Immature natural killer cell (primary cell): ENCODE measurements at regions not wholly inside any gene's neighbourhood (a gene's known extent, or its start where the extent isn't known, plus 50 kb on each side); places are given as distances from the start of the nearest gene placed in this dataset.
"Not testable (repeated sequence)": the region's sequence is repeated elsewhere in the genome, so short reads cannot be mapped to it uniquely, and the experiment has no call there.

Experiments
- DNase-seq, 3 donors: peaks; one replicate each; pipeline ENCODE4 v3.0.0; 2022; ENCODE audit warnings: mixed read lengths in 1 of 3
- H3K27ac Mint-ChIP-seq, 6 donors: one replicate each; pipeline ENCODE4 v1.8.0; 2020; ENCODE audit warnings: mixed read lengths in 6 of 6, mild to moderate bottlenecking in 5 of 6, inconsistent platforms in 4 of 6, moderate library complexity in 3 of 6
- H3K27me3 Mint-ChIP-seq, 3 donors: one replicate each; pipeline ENCODE4 v1.8.0; 2020 to 2021; ENCODE audit warnings: low read depth in 3 of 3, mild to moderate bottlenecking in 3 of 3, mixed read lengths in 3 of 3, moderate library complexity in 3 of 3, inconsistent platforms in 1 of 3
- H3K36me3 Mint-ChIP-seq, 3 donors: one replicate each; pipeline ENCODE4 v1.8.0; 2020; ENCODE audit warnings: mixed read lengths in 3 of 3, inconsistent platforms in 2 of 3, mild to moderate bottlenecking in 2 of 3
- H3K4me1 Mint-ChIP-seq, 2 donors: one replicate each; pipeline ENCODE4 v1.8.0; 2020; ENCODE audit warnings: inconsistent platforms in 2 of 2, mild to moderate bottlenecking in 2 of 2, mixed read lengths in 2 of 2, moderate library complexity in 1 of 2
- H3K4me3 Mint-ChIP-seq, 5 donors: one replicate each; pipeline ENCODE4 v1.8.0; 2020; ENCODE audit warnings: mild to moderate bottlenecking in 5 of 5, mixed read lengths in 5 of 5, inconsistent platforms in 3 of 5, moderate library complexity in 3 of 5
- H3K9me3 Mint-ChIP-seq, 6 donors: one replicate each; pipeline ENCODE4 v1.8.0; 2020; ENCODE audit warnings: mild to moderate bottlenecking in 6 of 6, mixed read lengths in 6 of 6, inconsistent platforms in 4 of 6, moderate library complexity in 3 of 6

DNA sequence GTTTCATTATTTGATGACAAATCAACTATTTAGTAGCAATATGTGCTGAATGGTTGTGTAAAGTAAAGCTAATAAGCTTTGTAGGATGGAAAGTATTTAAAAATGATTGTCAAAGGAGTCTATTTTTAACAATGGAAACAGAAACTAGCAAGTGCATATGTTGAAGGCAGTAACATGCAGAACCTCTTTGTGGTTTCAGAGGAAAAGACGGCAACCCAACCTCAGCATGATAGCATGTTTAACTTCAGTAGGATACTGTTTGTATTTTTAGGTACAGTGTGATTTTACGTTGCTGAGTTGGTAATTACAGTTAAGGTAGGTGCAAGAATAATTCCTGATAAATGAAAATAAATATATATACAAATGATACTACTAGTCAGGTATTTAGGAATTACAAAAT, 545.4 kb downstream of the CDY1 start:
- H3K4me3 Mint-ChIP-seq, H3K27me3 Mint-ChIP-seq, H3K9me3 Mint-ChIP-seq, H3K36me3 Mint-ChIP-seq, H3K4me1 Mint-ChIP-seq, DNase-seq, H3K27ac Mint-ChIP-seq: not testable (repeated sequence)

GRCh38 chrY:26179326-26179725, 557.4 kb downstream of the CDY1 start:
- not testable (repeated sequence) for H3K36me3 Mint-ChIP-seq, H3K27me3 Mint-ChIP-seq, H3K9me3 Mint-ChIP-seq, H3K4me3 Mint-ChIP-seq, H3K4me1 Mint-ChIP-seq, DNase-seq, H3K27ac Mint-ChIP-seq

GRCh38 chrY:26224974-26225373, 603.1 kb downstream of the CDY1 start:
- not testable (repeated sequence) for H3K27me3 Mint-ChIP-seq, H3K9me3 Mint-ChIP-seq, H3K27ac Mint-ChIP-seq, H3K36me3 Mint-ChIP-seq, H3K4me3 Mint-ChIP-seq, DNase-seq, H3K4me1 Mint-ChIP-seq

GRCh38 chrY:26225468-26225867, 603.6 kb downstream of the CDY1 start:
- not testable (repeated sequence) for H3K4me1 Mint-ChIP-seq, H3K36me3 Mint-ChIP-seq, H3K9me3 Mint-ChIP-seq, H3K27ac Mint-ChIP-seq, H3K4me3 Mint-ChIP-seq, DNase-seq, H3K27me3 Mint-ChIP-seq

GRCh38 chrY:26240944-26241343, 619.0 kb downstream of the CDY1 start:
- H3K36me3 Mint-ChIP-seq, H3K4me3 Mint-ChIP-seq, H3K4me1 Mint-ChIP-seq, DNase-seq, H3K27ac Mint-ChIP-seq, H3K27me3 Mint-ChIP-seq, H3K9me3 Mint-ChIP-seq: not testable (repeated sequence)

GRCh38 chrY:26254262-26254661, 632.3 kb downstream of the CDY1 start:
- H3K9me3 Mint-ChIP-seq, H3K27ac Mint-ChIP-seq, H3K27me3 Mint-ChIP-seq, H3K36me3 Mint-ChIP-seq, H3K4me1 Mint-ChIP-seq, DNase-seq, H3K4me3 Mint-ChIP-seq: not testable (repeated sequence)

DNA sequence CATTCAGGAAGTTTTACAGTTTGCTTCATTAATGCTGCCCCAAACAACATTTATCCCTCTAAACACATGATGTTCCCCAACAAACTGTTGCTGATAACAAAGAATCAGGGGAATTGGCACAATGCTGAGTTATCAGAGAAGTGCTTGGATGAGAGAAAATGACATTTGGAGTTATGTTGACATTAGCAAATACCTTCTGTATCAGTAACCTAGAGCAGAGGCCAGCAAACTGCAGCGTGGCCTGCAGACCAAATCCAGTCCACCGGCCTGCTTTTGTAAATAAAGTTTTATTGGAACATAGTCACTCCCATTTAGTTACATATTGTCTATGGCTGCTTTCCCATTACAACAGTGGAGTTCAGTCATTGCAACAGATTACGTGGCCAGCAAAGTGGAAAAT, 643.5 kb downstream of the CDY1 start:
- H3K4me1 Mint-ChIP-seq, H3K27ac Mint-ChIP-seq, H3K36me3 Mint-ChIP-seq, DNase-seq, H3K4me3 Mint-ChIP-seq, H3K27me3 Mint-ChIP-seq, H3K9me3 Mint-ChIP-seq: not testable (repeated sequence)

GRCh38 chrY:26268421-26268820, 646.5 kb downstream of the CDY1 start:
- H3K27ac Mint-ChIP-seq, H3K36me3 Mint-ChIP-seq, H3K4me1 Mint-ChIP-seq, H3K27me3 Mint-ChIP-seq, DNase-seq, H3K4me3 Mint-ChIP-seq, H3K9me3 Mint-ChIP-seq: not testable (repeated sequence)

DNA sequence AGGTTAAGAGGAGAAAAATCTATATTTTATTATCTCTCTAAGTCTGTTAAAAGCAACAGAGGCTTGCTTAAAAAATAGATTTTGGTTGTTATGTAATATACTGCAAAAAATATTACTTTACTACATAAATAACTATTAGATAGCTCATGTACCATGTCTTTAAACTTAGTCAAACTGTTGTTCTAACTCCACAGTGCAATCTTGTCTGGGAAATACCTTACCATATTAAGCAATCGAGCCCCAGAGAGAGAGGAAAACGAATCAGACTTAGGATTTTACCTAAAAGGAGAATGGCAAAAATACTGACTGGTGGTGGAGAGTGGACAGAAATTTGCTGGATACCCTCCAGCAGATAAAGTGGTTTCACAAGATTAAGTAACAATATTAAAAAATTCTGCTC, 647.0 kb downstream of the CDY1 start:
- not testable (repeated sequence) for H3K9me3 Mint-ChIP-seq, H3K4me1 Mint-ChIP-seq, H3K27ac Mint-ChIP-seq, H3K27me3 Mint-ChIP-seq, DNase-seq, H3K4me3 Mint-ChIP-seq, H3K36me3 Mint-ChIP-seq

- H3K27me3 Mint-ChIP-seq, H3K9me3 Mint-ChIP-seq, H3K27ac Mint-ChIP-seq, H3K36me3 Mint-ChIP-seq, H3K4me3 Mint-ChIP-seq, DNase-seq, H3K4me1 Mint-ChIP-seq: not testable (repeated sequence)
Measured at GRCh38 chrY:26273089-26273488, 651.2 kb downstream of the CDY1 start.

- DNase-seq, H3K9me3 Mint-ChIP-seq, H3K27ac Mint-ChIP-seq, H3K27me3 Mint-ChIP-seq, H3K4me3 Mint-ChIP-seq, H3K36me3 Mint-ChIP-seq, H3K4me1 Mint-ChIP-seq: not testable (repeated sequence)
Measured at GRCh38 chrY:26306046-26306445, 684.1 kb downstream of the CDY1 start.

DNA sequence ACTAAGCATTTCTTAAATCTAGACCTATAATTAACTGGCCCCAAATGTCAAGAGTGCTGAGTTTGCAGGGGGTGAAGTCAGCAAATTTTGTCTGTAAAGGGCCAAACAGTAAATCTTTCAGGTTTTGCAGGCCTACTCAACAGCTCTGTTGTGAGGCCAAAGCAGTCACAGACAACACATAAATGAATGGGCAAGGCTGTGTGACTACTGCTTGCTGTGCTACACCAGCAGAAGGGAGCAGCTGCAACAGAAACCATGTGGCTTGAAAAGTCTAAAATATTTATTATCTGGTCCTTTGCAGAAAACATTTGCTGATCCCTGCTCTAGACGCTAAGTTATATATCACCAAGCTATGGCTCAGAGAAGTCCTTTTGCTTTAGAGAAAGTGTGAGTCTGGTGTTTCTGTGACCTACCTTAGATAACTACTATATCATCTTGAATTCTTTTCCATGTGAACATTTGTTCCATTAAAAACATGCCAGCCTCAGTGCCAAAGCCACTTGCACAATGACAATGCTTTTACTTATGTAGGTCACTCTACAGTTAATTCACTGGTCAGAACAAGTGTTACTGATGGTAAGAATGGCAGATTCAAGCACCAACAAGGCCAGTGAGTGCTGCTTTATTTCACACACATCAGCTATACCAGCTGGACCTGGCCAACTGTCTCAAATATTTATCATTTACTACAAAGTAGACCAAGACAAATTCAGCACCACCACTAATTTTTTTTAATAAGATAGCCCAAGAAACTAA, 684.9 kb downstream of the CDY1 start:
- H3K27ac Mint-ChIP-seq, H3K36me3 Mint-ChIP-seq, H3K4me3 Mint-ChIP-seq, H3K4me1 Mint-ChIP-seq, H3K9me3 Mint-ChIP-seq, H3K27me3 Mint-ChIP-seq, DNase-seq: not testable (repeated sequence)

- not testable (repeated sequence) for DNase-seq, H3K36me3 Mint-ChIP-seq, H3K4me1 Mint-ChIP-seq, H3K4me3 Mint-ChIP-seq, H3K27me3 Mint-ChIP-seq, H3K27ac Mint-ChIP-seq, H3K9me3 Mint-ChIP-seq
Measured at GRCh38 chrY:26308308-26308707, 686.4 kb downstream of the CDY1 start.

- not testable (repeated sequence) for H3K36me3 Mint-ChIP-seq, H3K27ac Mint-ChIP-seq, H3K4me1 Mint-ChIP-seq, H3K4me3 Mint-ChIP-seq, H3K9me3 Mint-ChIP-seq, H3K27me3 Mint-ChIP-seq
- peak in 1 of 3 donors; percentile 0 for DNase-seq
Measured at GRCh38 chrY:26315065-26315464, 693.1 kb downstream of the CDY1 start.

- not testable (repeated sequence) for H3K4me3 Mint-ChIP-seq, H3K27me3 Mint-ChIP-seq
Measured at GRCh38 chrY:26319488-26320202, 697.7 kb downstream of the CDY1 start.

More at GRCh38 chrY:26319488-26320202, 697.7 kb downstream of the CDY1 start:
- not testable (repeated sequence) for DNase-seq, H3K4me1 Mint-ChIP-seq, H3K27ac Mint-ChIP-seq, H3K9me3 Mint-ChIP-seq, H3K36me3 Mint-ChIP-seq
